Ovary (tissue), 3 donors: ENCODE measurements at regions not wholly inside any gene's neighbourhood (a gene's known extent, or its start where the extent isn't known, plus 50 kb on each side); places are given as distances from the start of the nearest gene placed in this dataset.

ENCODE experiments used
- CTCF ChIP-seq, 3 donors: fragments of 450-650 bp in 2 of 3; fragments of 200-600 bp in 1 of 3; IDR thresholded peaks; one replicate each; pipeline versions ENCODE4 v1.5.1 to v1.8.0; 2016 to 2022; ENCODE audit warnings: antibody characterized with exemption in 3 of 3, mild to moderate bottlenecking in 1 of 3
- POLR2A ChIP-seq: fragments of 450-650 bp; IDR thresholded peaks from one replicate; pipeline ENCODE4 v1.6.1; 2017; ENCODE audit warnings: antibody characterized with exemption, mild to moderate bottlenecking, moderate library complexity
- donor health status: DM: no; HTN: no; CAD: no.

- no peak for TF ChIP-seq CTCF (IDR thresholded peaks at IDR 0.05)
- no peak for TF ChIP-seq POLR2A
These were observed 346.6 kb downstream of the FSIP2 start for GRCh38 chr2:186085226-186085625.
